Kidney (tissue), 13 donors: ENCODE measurements at regions not wholly inside any gene's neighbourhood (a gene's known extent, or its start where the extent isn't known, plus 50 kb on each side); places are given as distances from the start of the nearest gene placed in this dataset.

Source experiments
- DNase-seq, 5 donors: peaks; one replicate each; pipeline ENCODE4 v3.0.0-alpha.2; 2013 to 2020
- FAIRE-seq: peaks from 2 replicates; lab custom pipeline; 2012; peaks lifted over from hg19 to GRCh38; lab: Jason Lieb, UNC
- H3K27ac ChIP-seq, 2 donors: one replicate each; pipeline ENCODE4 v1.7.0; 2013; ENCODE audit warnings: low read depth in 2 of 2, low read length in 2 of 2, inconsistent platforms in 1 of 2
- H3K27me3 ChIP-seq: one replicate; pipeline ENCODE4 v1.7.1; 2013; ENCODE audit warnings: low read length, inconsistent platforms; ENCODE audit not compliant: control insufficient read depth, insufficient read depth
- H3K36me3 ChIP-seq, 3 donors: one replicate each; pipeline versions ENCODE4 v1.7.0 to v1.7.1; 2013; ENCODE audit warnings: low read length in 3 of 3, control low read depth in 1 of 3, inconsistent platforms in 1 of 3; ENCODE audit not compliant: insufficient read depth in 3 of 3, control insufficient read depth in 2 of 3
- H3K4me1 ChIP-seq, 3 donors: one replicate each; pipeline versions ENCODE4 v1.7.0 to v1.7.1; 2013; ENCODE audit warnings: low read length in 3 of 3, inconsistent platforms in 1 of 3, low read depth in 1 of 3; ENCODE audit not compliant: control insufficient read depth in 2 of 3, insufficient read depth in 2 of 3
- H3K4me3 ChIP-seq, 3 donors: one replicate each; pipeline versions ENCODE4 v1.7.0 to v1.8.1; 2013; ENCODE audit warnings: low read length in 3 of 3, control low read depth in 1 of 3, inconsistent platforms in 1 of 3
- H3K9ac ChIP-seq, 3 donors: one replicate each; pipeline versions ENCODE4 v1.7.0 to v1.7.1; 2013; ENCODE audit warnings: low read length in 3 of 3, control low read depth in 1 of 3, inconsistent platforms in 1 of 3
- H3K9me3 ChIP-seq, 3 donors: one replicate each; pipeline versions ENCODE4 v1.7.0 to v1.7.1; 2013; ENCODE audit warnings: low read length in 3 of 3, control low read depth in 1 of 3, inconsistent platforms in 1 of 3; ENCODE audit not compliant: control insufficient read depth in 2 of 3, insufficient read depth in 1 of 3
- intact Hi-C: fragments of 100-400 bp; cut with DNase I; formaldehyde crosslinking; loops from one replicate; pipeline ENCODE4 v1.11.1; 2022
- TF ChIP-seq, protein P1 (sequence below): IDR thresholded peaks from 3 replicates; pipeline ENCODE4 v1.5.1; 2012; ENCODE audit warnings: mild to moderate bottlenecking, moderate library complexity, borderline replicate concordance; ENCODE audit not compliant: insufficient read depth; ENCODE audit errors: extremely low read depth
- donor health status: control.
- donor health status: control.
- donor health status: control.
- donor health status: control.
- donor health status: control.
- donor health status: DM: yes; HTN: yes; CAD: no.
- donor health status: Normal renal cell carcinoma (clear cell type).

DNA sequence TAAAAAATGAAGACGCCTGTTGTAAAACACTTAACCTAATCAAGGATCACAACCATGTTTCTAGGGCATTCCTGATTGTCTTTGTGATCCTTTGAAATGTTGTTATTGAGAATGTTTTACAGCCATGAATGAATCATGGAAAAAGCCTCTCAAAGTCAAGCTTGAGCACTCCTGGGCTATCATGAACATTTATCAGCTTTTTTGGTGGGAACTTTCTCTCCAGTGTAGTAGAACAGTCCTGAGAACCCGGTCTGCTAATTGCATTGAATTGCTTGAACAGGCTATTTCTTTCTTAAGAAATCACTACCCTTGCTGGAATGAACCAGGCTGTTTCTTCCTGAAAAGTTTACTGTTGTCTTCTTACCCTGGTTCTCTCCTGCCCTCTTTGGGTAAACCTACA, 516.5 kb downstream of the FGF9 start:
- Histone ChIP-seq H3K27me3 (no peaks in the 10 kb centered on the region), H3K9ac (no peak overlapping the region), H3K4me3 (no peak overlapping the region), H3K9me3 (no peaks in the 10 kb centered on the region), H3K4me1 (peaks cover 0 to 7% (median 0%) of the 10 kb centered on the region in 3 donors), H3K27ac (no peak overlapping the region), H3K36me3 (no peaks in the 10 kb centered on the region)
- intact Hi-C loops: no loop called here
- DNase-seq (no peak), FAIRE-seq (no peak)
- TF ChIP-seq, protein P1, sequence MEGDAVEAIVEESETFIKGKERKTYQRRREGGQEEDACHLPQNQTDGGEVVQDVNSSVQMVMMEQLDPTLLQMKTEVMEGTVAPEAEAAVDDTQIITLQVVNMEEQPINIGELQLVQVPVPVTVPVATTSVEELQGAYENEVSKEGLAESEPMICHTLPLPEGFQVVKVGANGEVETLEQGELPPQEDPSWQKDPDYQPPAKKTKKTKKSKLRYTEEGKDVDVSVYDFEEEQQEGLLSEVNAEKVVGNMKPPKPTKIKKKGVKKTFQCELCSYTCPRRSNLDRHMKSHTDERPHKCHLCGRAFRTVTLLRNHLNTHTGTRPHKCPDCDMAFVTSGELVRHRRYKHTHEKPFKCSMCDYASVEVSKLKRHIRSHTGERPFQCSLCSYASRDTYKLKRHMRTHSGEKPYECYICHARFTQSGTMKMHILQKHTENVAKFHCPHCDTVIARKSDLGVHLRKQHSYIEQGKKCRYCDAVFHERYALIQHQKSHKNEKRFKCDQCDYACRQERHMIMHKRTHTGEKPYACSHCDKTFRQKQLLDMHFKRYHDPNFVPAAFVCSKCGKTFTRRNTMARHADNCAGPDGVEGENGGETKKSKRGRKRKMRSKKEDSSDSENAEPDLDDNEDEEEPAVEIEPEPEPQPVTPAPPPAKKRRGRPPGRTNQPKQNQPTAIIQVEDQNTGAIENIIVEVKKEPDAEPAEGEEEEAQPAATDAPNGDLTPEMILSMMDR: no peak

DNA sequence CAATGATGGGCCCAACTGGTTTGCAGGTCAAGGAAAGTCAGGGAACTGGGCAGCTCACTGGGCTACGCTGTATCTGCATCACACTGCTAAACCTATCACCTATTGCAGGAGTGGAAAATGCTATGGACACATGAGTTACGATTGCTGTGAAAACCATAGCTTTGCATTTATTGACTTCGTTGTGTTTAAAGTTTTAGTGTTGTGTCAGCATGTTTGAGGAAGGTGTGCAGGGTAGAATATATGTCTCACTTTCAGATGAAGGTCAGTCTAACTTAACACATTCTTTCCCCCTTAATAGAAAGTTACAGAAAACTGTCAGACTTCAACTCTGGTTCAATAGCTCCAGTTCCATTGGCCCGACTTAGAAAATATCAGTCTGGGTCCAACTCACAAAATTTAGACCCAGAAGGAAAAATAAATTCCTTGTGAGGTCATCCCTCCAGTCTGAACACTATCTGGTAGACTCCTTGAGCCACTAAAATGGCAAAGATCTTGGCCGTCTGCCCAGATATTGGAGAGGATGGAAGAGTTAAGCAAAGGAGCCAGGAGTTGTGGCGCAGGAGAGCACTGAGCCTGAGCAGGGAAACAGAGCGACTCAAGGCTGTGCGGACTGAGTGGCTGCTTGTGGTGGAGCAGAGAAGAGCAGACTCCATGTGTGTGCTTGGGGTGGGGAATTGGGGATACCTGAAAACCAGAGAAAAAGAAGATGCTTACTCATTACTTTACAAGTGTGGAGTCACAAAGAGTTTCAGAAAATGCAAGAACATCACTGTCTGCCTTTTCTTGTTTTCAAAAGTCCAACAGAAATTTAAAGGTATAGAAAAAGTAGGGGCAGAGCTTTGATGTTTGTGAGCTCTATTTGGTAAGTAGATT, 518.5 kb downstream of the FGF9 start:
- TF ChIP-seq, protein P1: no peak
- Histone ChIP-seq H3K4me1 (peaks cover 0 to 7% (median 0%) of the 10 kb centered on the region in 3 donors), H3K9me3 (no peaks in the 10 kb centered on the region), H3K9ac (no peak overlapping the region), H3K4me3 (no peak overlapping the region), H3K27me3 (no peaks in the 10 kb centered on the region), H3K36me3 (no peaks in the 10 kb centered on the region), H3K27ac (no peak overlapping the region)
- DNase-seq (no peak), FAIRE-seq (no peak)
- intact Hi-C loops: no loop called here

- no peak overlapping the region for H3K9ac ChIP-seq
- DNase-seq: no peak
- FAIRE-seq: no peak
- no peaks in the 10 kb centered on the region for H3K4me1 ChIP-seq
- TF ChIP-seq, protein P1: no peak
- H3K27ac ChIP-seq: no peak overlapping the region
- H3K9me3 ChIP-seq: no peaks in the 10 kb centered on the region
- no peaks in the 10 kb centered on the region for H3K36me3 ChIP-seq
- H3K4me3 ChIP-seq: no peak overlapping the region
- intact Hi-C loops: no loop called here
- H3K27me3 ChIP-seq: no peaks in the 10 kb centered on the region
Observed at GRCh38 chr13:22193070-22193469, 522.2 kb downstream of the FGF9 start.
